H1 (cell line): ENCODE measurements at regions not wholly inside any gene's neighbourhood (a gene's known extent, or its start where the extent isn't known, plus 50 kb on each side); places are given as distances from the start of the nearest gene placed in this dataset.
A peak's percentile ranks its signal among the peaks of the same experiment; 100 is the strongest.

Source experiments
- CTCF ChIA-PET: fragments of 300-600 bp; sonication (Branson Sonifier 250); formaldehyde crosslinking; loops from one replicate; lab custom pipeline; 2021; ENCODE audit not compliant: partially characterized antibody; lab: Charles Lee
- POLR2A ChIA-PET: fragments of 300-600 bp; sonication (Branson Sonifier 250); formaldehyde crosslinking; loops from one replicate; lab custom pipeline; 2021; ENCODE audit warnings: inconsistent platforms; ENCODE audit not compliant: partially characterized antibody; lab: Charles Lee
- DNase-seq, 2 experiments: peaks; one replicate each; pipeline versions ENCODE4 v3.0.0 to v3.0.0-alpha.2; 2010 to 2022; ENCODE audit warnings: low spot score in 2 of 2, low read depth in 1 of 2, mixed read lengths in 1 of 2
- FAIRE-seq: peaks from 2 replicates; lab custom pipeline; 2011; peaks lifted over from hg19 to GRCh38; lab: Jason Lieb, UNC
- H2AFZ ChIP-seq: 2 replicates; pipeline ENCODE4 v1.8.1; 2012; ENCODE audit warnings: low read length, inconsistent platforms
- H2AK5ac ChIP-seq: 2 replicates; pipeline ENCODE4 v1.6.1; 2013; ENCODE audit warnings: low read depth, low read length
- H2BK120ac ChIP-seq: replicated peaks from 2 replicates; pipeline ENCODE3; 2013; ENCODE audit warnings: low read depth, low read length, inconsistent platforms
- H2BK12ac ChIP-seq: 2 replicates; pipeline ENCODE4 v1.6.1; 2013; ENCODE audit warnings: low read depth, low read length
- H2BK15ac ChIP-seq: 2 replicates; pipeline ENCODE4 v1.6.1; 2013; ENCODE audit warnings: low read length
- H2BK20ac ChIP-seq: 2 replicates; pipeline ENCODE4 v1.6.1; 2013; ENCODE audit warnings: low read length
- H2BK5ac ChIP-seq: 2 replicates; pipeline ENCODE4 v1.6.1; 2013; ENCODE audit warnings: low read depth, low read length
- H3K14ac ChIP-seq: 2 replicates; pipeline ENCODE4 v1.6.1; 2013; ENCODE audit warnings: inconsistent platforms; ENCODE audit not compliant: insufficient read length
- H3K18ac ChIP-seq: 2 replicates; pipeline ENCODE4 v1.6.1; 2013; ENCODE audit warnings: low read length; ENCODE audit errors: extremely low read depth
- H3K23ac ChIP-seq: 2 replicates; pipeline ENCODE4 v1.6.1; 2013; ENCODE audit warnings: inconsistent platforms; ENCODE audit not compliant: insufficient read length
- H3K23me2 ChIP-seq: 2 replicates; pipeline ENCODE4 v1.6.1; 2013; ENCODE audit warnings: low read depth, low read length
- H3K27ac ChIP-seq: 2 replicates; pipeline ENCODE4 v1.6.1; 2011; ENCODE audit warnings: low read depth, low read length, inconsistent platforms
- H3K27me3 ChIP-seq, 4 experiments: replicated peaks in 1 of 4; 1 replicate in 1 of 4; 2 replicates in 3 of 4; pipeline versions ENCODE4 v1.6.1 to v1.8.1; 2011 to 2013; ENCODE audit warnings: low read length in 3 of 4, mild to moderate bottlenecking in 3 of 4, inconsistent platforms in 2 of 4, mixed read lengths in 2 of 4, moderate library complexity in 1 of 4; ENCODE audit not compliant: control insufficient read depth in 3 of 4, insufficient read depth in 3 of 4; ENCODE audit errors: extremely low read depth in 1 of 4
- H3K36me3 ChIP-seq, 4 experiments: 2 replicates each; pipeline versions ENCODE4 v1.6.1 to v1.8.1; 2011 to 2013; ENCODE audit warnings: mild to moderate bottlenecking in 4 of 4, low read length in 3 of 4, moderate library complexity in 2 of 4, control low read depth in 1 of 4, inconsistent platforms in 1 of 4; ENCODE audit not compliant: insufficient read depth in 4 of 4, control insufficient read depth in 2 of 4
- H3K4ac ChIP-seq: replicated peaks from 2 replicates; pipeline ENCODE3; 2013; ENCODE audit warnings: low read length, low read depth, mixed read lengths, inconsistent platforms; ENCODE audit not compliant: insufficient read length
- H3K4me1 ChIP-seq, 4 experiments: replicated peaks in 1 of 4; 1 replicate in 1 of 4; 2 replicates in 3 of 4; pipeline versions ENCODE4 v1.6.1 to v1.8.1; 2011 to 2013; ENCODE audit warnings: low read length in 3 of 4, inconsistent platforms in 2 of 4, mixed read lengths in 1 of 4; ENCODE audit not compliant: insufficient read depth in 4 of 4, control insufficient read depth in 3 of 4
- H3K4me2 ChIP-seq, 2 experiments: 2 replicates each; pipeline versions ENCODE4 v1.6.1 to v1.8.1; 2011 to 2013; ENCODE audit warnings: low read depth in 2 of 2, low read length in 2 of 2, control low read depth in 1 of 2, inconsistent platforms in 1 of 2, mild to moderate bottlenecking in 1 of 2; ENCODE audit not compliant: insufficient read depth in 1 of 2
- H3K4me3 ChIP-seq, 4 experiments: fragments of 200-600, 300-600 bp in 1 of 4; sonication (generic), shearing (Covaris generic), sonication (Bioruptor Twin) in 1 of 4; 2 replicates each; pipeline versions ENCODE4 v1.5.1 to v1.8.1; 2011 to 2016; ENCODE audit warnings: low read length in 4 of 4, low read depth in 3 of 4, control low read depth in 2 of 4, inconsistent platforms in 2 of 4, mild to moderate bottlenecking in 2 of 4, mixed read lengths in 1 of 4, moderate library complexity in 1 of 4; ENCODE audit not compliant: insufficient read depth in 2 of 4; ENCODE audit errors: extremely low read depth in 1 of 4
- H3K56ac ChIP-seq: replicated peaks from 2 replicates; pipeline ENCODE3; 2013; ENCODE audit warnings: low read depth, mild to moderate bottlenecking, mixed read lengths, low read length, inconsistent platforms; ENCODE audit not compliant: insufficient read length
- H3K79me1 ChIP-seq: 2 replicates; pipeline ENCODE4 v1.6.1; 2013; ENCODE audit warnings: low read depth, low read length, control low read depth
- H3K79me2 ChIP-seq, 2 experiments: 2 replicates each; pipeline versions ENCODE4 v1.6.1 to v1.8.1; 2012 to 2013; ENCODE audit warnings: low read length in 2 of 2, mild to moderate bottlenecking in 2 of 2, inconsistent platforms in 1 of 2; ENCODE audit not compliant: insufficient read depth in 2 of 2, control insufficient read depth in 1 of 2
- H3K9ac ChIP-seq, 4 experiments: replicated peaks in 1 of 4; 1 replicate in 1 of 4; 2 replicates in 3 of 4; pipeline versions ENCODE4 v1.6.1 to v1.8.1; 2011 to 2013; ENCODE audit warnings: low read depth in 3 of 4, low read length in 3 of 4, control low read depth in 2 of 4, mild to moderate bottlenecking in 2 of 4, moderate library complexity in 2 of 4, inconsistent platforms in 1 of 4; ENCODE audit errors: extremely low read depth in 1 of 4
- H3K9me3 ChIP-seq, 2 experiments: 2 replicates each; pipeline versions ENCODE4 v1.6.1 to v1.8.1; 2012 to 2013; ENCODE audit warnings: mild to moderate bottlenecking in 2 of 2, moderate library complexity in 2 of 2, control low read depth in 1 of 2, inconsistent platforms in 1 of 2, low read depth in 1 of 2, low read length in 1 of 2, mixed read lengths in 1 of 2; ENCODE audit not compliant: insufficient read depth in 2 of 2
- H4K20me1 ChIP-seq, 2 experiments: replicated peaks in 1 of 2; 2 replicates each; pipeline versions ENCODE3 to v1.8.1; 2011 to 2013; ENCODE audit warnings: inconsistent platforms in 2 of 2, low read length in 2 of 2, mild to moderate bottlenecking in 1 of 2; ENCODE audit not compliant: insufficient read depth in 2 of 2, control insufficient read depth in 1 of 2
- H4K5ac ChIP-seq: 2 replicates; pipeline ENCODE4 v1.6.1; 2013; ENCODE audit warnings: low read length, low read depth, mixed read lengths, inconsistent platforms; ENCODE audit not compliant: insufficient read length
- H4K8ac ChIP-seq: 2 replicates; pipeline ENCODE4 v1.8.0; 2013; ENCODE audit warnings: mild to moderate bottlenecking, moderate library complexity, low read length, inconsistent platforms; ENCODE audit not compliant: insufficient read depth; ENCODE audit errors: extremely low read depth
- H4K91ac ChIP-seq: replicated peaks from 2 replicates; pipeline ENCODE3; 2013; ENCODE audit warnings: low read length, mixed read lengths, inconsistent platforms; ENCODE audit not compliant: insufficient read length
- ATF3 ChIP-seq: IDR thresholded peaks from 2 replicates; pipeline ENCODE4 v1.6.1; 2011; ENCODE audit warnings: low read depth, mild to moderate bottlenecking, low read length; ENCODE audit not compliant: insufficient read depth
- CHD2 ChIP-seq: IDR thresholded peaks from 2 replicates; pipeline ENCODE4 v1.6.1; 2012; ENCODE audit warnings: low read length, improper control_type of control experiment
- HDAC2 ChIP-seq, 2 experiments: fragments of 300-600 bp in 1 of 2; sonication (generic) in 1 of 2; IDR thresholded peaks; 2 replicates each; pipeline ENCODE4 v1.6.1; 2011 to 2012; ENCODE audit warnings: low read depth in 2 of 2, low read length in 2 of 2, mild to moderate bottlenecking in 2 of 2, moderate library complexity in 2 of 2, borderline replicate concordance in 1 of 2, inconsistent platforms in 1 of 2
- KDM1A ChIP-seq: fragments of 200-600, 300-600 bp; sonication (generic); IDR thresholded peaks from 2 replicates; pipeline ENCODE4 v1.7.1; 2016; ENCODE audit warnings: mild to moderate bottlenecking, low read length, borderline replicate concordance
- KDM4A ChIP-seq: IDR thresholded peaks from one replicate; pipeline ENCODE4 v1.7.1; 2012; ENCODE audit warnings: low read depth, mild to moderate bottlenecking, moderate library complexity, low read length, inconsistent platforms; ENCODE audit not compliant: severe bottlenecking
- KDM5A ChIP-seq: fragments of 200-600 bp; IDR thresholded peaks from 2 replicates; pipeline ENCODE4 v1.7.1; 2012; ENCODE audit warnings: mild to moderate bottlenecking, low read length, inconsistent platforms, mixed read lengths
- NANOG ChIP-seq: IDR thresholded peaks from 2 replicates; pipeline ENCODE4 v1.6.1; 2011; ENCODE audit warnings: low read length, low read depth, mild to moderate bottlenecking, inconsistent platforms; ENCODE audit not compliant: insufficient read depth, poor library complexity, severe bottlenecking
- SIRT6 ChIP-seq: IDR thresholded peaks from one replicate; pipeline ENCODE4 v1.7.1; 2012; ENCODE audit warnings: low read length, inconsistent platforms
- TCF12 ChIP-seq: IDR thresholded peaks from 2 replicates; pipeline ENCODE4 v1.6.1; 2011; ENCODE audit warnings: low read depth, mild to moderate bottlenecking, low read length
- WGBS, 2 experiments: shearing (Covaris generic) in 1 of 2; methylation state at CpG; one replicate each; pipeline versions ENCODE4 v1.1.6 to v1.1.7; 2013 to 2015; ENCODE audit warnings: low lambda C conversion rate in 2 of 2, mixed read lengths in 2 of 2, inconsistent platforms in 1 of 2, low coverage in 1 of 2, missing lambda C conversion rate in 1 of 2; ENCODE audit not compliant: insufficient replicate concordance in 2 of 2, insufficient coverage in 1 of 2, insufficient read length in 1 of 2; ENCODE audit errors: extremely low coverage in 1 of 2, missing lambda C conversion rate in 1 of 2; 5-methylcytosine and 5-hydroxymethylcytosine counted together

DNA sequence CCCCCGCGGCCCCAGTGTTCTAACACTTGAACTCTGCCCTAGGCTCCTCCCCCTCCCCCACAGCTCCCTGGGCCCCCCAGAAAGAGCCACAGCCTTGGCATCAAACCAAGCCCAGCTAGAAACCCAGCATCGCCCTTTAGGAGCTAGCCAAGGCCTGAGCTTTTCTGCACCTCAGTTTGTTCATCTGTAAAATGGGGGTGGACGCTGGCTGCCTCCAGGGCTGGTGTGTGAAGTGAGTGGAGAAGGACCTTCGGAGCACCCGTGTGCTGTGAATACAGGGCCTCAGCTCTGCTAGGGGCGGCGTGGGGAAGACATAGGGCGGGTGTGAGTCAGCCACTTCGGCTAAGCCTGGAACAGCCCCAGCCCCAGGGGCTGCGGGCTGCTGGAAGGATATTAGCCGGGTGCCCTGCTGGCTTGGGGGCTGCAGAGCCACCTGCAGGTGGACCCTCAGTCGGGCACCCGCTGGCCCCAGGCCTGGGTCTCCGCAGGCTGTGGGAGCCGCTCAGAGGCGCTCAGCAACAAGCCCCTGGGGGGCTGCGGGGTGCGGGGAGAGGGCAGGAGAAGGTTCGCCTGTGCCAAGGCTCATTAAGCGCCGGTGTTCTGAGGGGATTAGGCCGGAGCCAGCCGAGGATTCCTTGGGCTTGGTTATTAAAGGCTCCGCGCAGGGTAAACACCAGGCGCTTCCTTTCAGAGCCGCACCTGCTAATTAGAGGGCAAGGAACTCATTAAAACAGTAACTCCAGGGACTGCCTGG is 217.0 kb upstream of the CIBAR2 start:
- Histone ChIP-seq H2BK5ac (peak overlapping the region; percentile 90; the same call in 1 of the 2 replicates), H3K27me3 (peaks cover 22 to 43% (median 37%) of the 10 kb centered on the region in 4 experiments), H3K36me3 (no peaks in the 10 kb centered on the region), H2AFZ (no peak overlapping the region), H3K4ac (peak overlapping the region; percentile 89), H2BK120ac (peak overlapping the region; percentile 63), H2BK15ac (no peak overlapping the region), H3K4me1 (peaks cover 4 to 44% (median 35%) of the 10 kb centered on the region in 4 experiments), H3K79me2 (no peaks in the 10 kb centered on the region), H4K91ac (peak overlapping the region; percentile 63), H4K20me1 (peaks cover 14 to 20% of the 10 kb centered on the region in 2 experiments), H3K23ac (no peak overlapping the region), H2BK12ac (peak overlapping the region; percentile 81; the same call in 1 of the 2 replicates), H3K56ac (peak overlapping the region; percentile 73), H2AK5ac (peak overlapping the region; percentile 65; the same call in 1 of the 2 replicates), H2BK20ac (no peak overlapping the region; the same call in 1 of the 2 replicates), H3K4me2 (peak overlapping the region; percentile 64 to 69), H3K23me2 (no peaks in the 10 kb centered on the region; the same call in 1 of the 2 replicates), H3K9me3 (peaks cover 0 to 8% of the 10 kb centered on the region in 2 experiments; a peak in 1 of 4 replicates), H3K4me3 (peak overlapping the region in 3 of 4 experiments; percentile 31 to 53 (median 50); a peak in 5 of 8 replicates), H3K79me1 (no peaks in the 10 kb centered on the region), H4K8ac (no peak overlapping the region; the same call in none of the 2 replicates), H3K14ac (no peak overlapping the region), H3K27ac (no peak overlapping the region), H3K9ac (no peak overlapping the region), H4K5ac (no peak overlapping the region), H3K18ac (peak overlapping the region; percentile 78)
- FAIRE-seq (no peak), DNase-seq (no peak)
- ChIA-PET POLR2A (interaction anchor here (0.9 to 1.4 kb wide), 2 partner anchors 24 to 41 kb away, joined by 3 to 4 read pairs; no protein-coding TSS in a partner anchor), CTCF (interaction anchor here (0.7 to 1.9 kb wide), 15 partner anchors 11 to 214 kb away, joined by 3 to 9 read pairs (median 5); no protein-coding TSS in a partner anchor)
- WGBS, 2 experiments: 4% methylated on average over 28 of the region's 28 CpGs; no CpG with 5 or more reads in 1 of the 2 experiments
- TF ChIP-seq TCF12: 0 out of 2 replicates have a peak, but pooled peaks have one; percentile 42
- no peak for TF ChIP-seq KDM5A
- TF ChIP-seq ATF3: no peak
- peak; percentile 99 for TF ChIP-seq KDM1A
- no peak for TF ChIP-seq CHD2
- peak in 1 of 2 experiments; percentile 87; a peak in 1 of 4 replicates for TF ChIP-seq HDAC2 (IDR thresholded peaks at IDR 0.05; ENCODE audit: borderline replicate concordance in 1 of 2, low read depth in 2 of 2, low read length in 2 of 2)
- TF ChIP-seq KDM4A: peak; percentile 3
- TF ChIP-seq SIRT6: no peak
- peak; percentile 2 for TF ChIP-seq NANOG
